ENCODE measurements at regions not wholly inside any gene's neighbourhood (a gene's known extent, or its start where the extent isn't known, plus 50 kb on each side); places are given as distances from the start of the nearest gene placed in this dataset.

GRCh38 chr13:82294226-82294625 lies 1588.0 kb downstream of the SLITRK1 start:
- Histone ChIP-seq H3K27me3 (ENCODE audit: insufficient read depth, poor library complexity, severe bottlenecking) (no peaks in the 10 kb centered on the region), H3K27ac (replicated peaks) (no peak overlapping the region), H3K4me3 (replicated peaks; ENCODE audit: insufficient read depth, low read length) (no peak overlapping the region)
- TF ChIP-seq CTCF (IDR thresholded peaks at IDR 0.05; ENCODE audit: insufficient read depth, low read length) (no peak), POLR2AphosphoS5 (IDR thresholded peaks at IDR 0.05; ENCODE audit: low read depth) (no peak), REST (IDR thresholded peaks at IDR 0.05; ENCODE audit: insufficient replicate concordance, low read depth) (no peak), GABPA (IDR thresholded peaks at IDR 0.05; ENCODE audit: low read depth) (no peak), SPI1 (IDR thresholded peaks at IDR 0.05; ENCODE audit: borderline replicate concordance, low read depth) (no peak)
- no peak for DNase-seq (ENCODE audit: low read depth in 1 of 2, low spot score in 1 of 2)

DNA sequence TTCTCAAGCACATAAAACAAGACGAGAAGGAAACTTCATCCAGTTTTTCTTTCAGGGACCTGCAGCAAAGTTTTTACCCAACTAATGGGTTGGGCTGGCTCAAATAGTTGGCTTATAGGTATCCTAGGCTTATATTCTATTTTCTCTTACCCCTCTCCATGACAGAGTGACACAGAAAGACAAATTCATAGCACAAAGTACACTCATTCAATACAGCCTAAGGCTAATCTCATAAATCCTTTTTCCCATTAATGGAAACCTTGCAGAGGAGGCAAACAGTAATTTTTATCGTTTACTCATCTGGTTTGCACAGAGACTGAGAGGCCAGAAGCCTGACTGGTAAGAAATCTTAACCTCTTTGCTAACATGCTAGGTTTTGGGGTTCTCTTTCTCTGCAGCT lies 1589.9 kb downstream of the SLITRK1 start:
- H3K4me3 ChIP-seq (replicated peaks; ENCODE audit: insufficient read depth, low read length) = no peak overlapping the region
- DNase-seq (ENCODE audit: low read depth in 1 of 2, low spot score in 1 of 2) = no peak
- no peaks in the 10 kb centered on the region for H3K27me3 ChIP-seq (ENCODE audit: insufficient read depth, poor library complexity, severe bottlenecking)
- no peak overlapping the region for H3K27ac ChIP-seq (replicated peaks)
- TF ChIP-seq SPI1 (IDR thresholded peaks at IDR 0.05; ENCODE audit: borderline replicate concordance, low read depth) (no peak), REST (IDR thresholded peaks at IDR 0.05; ENCODE audit: insufficient replicate concordance, low read depth) (no peak), POLR2AphosphoS5 (IDR thresholded peaks at IDR 0.05; ENCODE audit: low read depth) (no peak), GABPA (IDR thresholded peaks at IDR 0.05; ENCODE audit: low read depth) (no peak), CTCF (IDR thresholded peaks at IDR 0.05; ENCODE audit: insufficient read depth, low read length) (no peak)

DNA sequence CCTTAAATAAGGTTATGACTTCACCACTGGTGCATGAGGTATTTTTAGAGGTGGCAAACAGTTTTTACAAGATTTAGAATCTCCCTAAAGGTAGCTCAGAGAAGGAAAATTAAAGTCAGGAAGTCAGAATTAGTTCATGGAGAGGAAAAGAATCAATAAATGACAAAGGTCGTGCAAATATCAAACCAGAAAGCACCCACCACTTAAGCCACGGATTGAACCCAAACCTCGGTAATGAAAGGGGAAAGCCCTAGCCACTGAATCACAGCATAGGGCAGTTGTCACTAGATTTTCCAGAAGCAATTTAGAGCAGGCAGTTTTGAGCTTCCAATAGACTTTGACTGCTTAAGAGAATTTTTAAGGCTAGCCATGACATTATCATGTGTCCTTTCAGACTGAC lies 1590.4 kb downstream of the SLITRK1 start:
- TF ChIP-seq GABPA (IDR thresholded peaks at IDR 0.05; ENCODE audit: low read depth) (no peak), SPI1 (IDR thresholded peaks at IDR 0.05; ENCODE audit: borderline replicate concordance, low read depth) (no peak), CTCF (IDR thresholded peaks at IDR 0.05; ENCODE audit: insufficient read depth, low read length) (no peak), REST (IDR thresholded peaks at IDR 0.05; ENCODE audit: insufficient replicate concordance, low read depth) (no peak), POLR2AphosphoS5 (IDR thresholded peaks at IDR 0.05; ENCODE audit: low read depth) (no peak)

More for the DNA sequence above, 1590.4 kb downstream of the SLITRK1 start:
- DNase-seq (ENCODE audit: low read depth in 1 of 2, low spot score in 1 of 2) = no peak
- Histone ChIP-seq H3K27ac (replicated peaks) (no peak overlapping the region), H3K4me3 (replicated peaks; ENCODE audit: insufficient read depth, low read length) (no peak overlapping the region), H3K27me3 (ENCODE audit: insufficient read depth, poor library complexity, severe bottlenecking) (no peaks in the 10 kb centered on the region)

Measured in HL-60 (cell line).